ENCODE measurements at regions not wholly inside any gene's neighbourhood (a gene's known extent, or its start where the extent isn't known, plus 50 kb on each side); places are given as distances from the start of the nearest gene placed in this dataset.

- TF ChIP-seq POLR2AphosphoS5 (IDR thresholded peaks at IDR 0.05): no peak
- TF ChIP-seq, protein P1, sequence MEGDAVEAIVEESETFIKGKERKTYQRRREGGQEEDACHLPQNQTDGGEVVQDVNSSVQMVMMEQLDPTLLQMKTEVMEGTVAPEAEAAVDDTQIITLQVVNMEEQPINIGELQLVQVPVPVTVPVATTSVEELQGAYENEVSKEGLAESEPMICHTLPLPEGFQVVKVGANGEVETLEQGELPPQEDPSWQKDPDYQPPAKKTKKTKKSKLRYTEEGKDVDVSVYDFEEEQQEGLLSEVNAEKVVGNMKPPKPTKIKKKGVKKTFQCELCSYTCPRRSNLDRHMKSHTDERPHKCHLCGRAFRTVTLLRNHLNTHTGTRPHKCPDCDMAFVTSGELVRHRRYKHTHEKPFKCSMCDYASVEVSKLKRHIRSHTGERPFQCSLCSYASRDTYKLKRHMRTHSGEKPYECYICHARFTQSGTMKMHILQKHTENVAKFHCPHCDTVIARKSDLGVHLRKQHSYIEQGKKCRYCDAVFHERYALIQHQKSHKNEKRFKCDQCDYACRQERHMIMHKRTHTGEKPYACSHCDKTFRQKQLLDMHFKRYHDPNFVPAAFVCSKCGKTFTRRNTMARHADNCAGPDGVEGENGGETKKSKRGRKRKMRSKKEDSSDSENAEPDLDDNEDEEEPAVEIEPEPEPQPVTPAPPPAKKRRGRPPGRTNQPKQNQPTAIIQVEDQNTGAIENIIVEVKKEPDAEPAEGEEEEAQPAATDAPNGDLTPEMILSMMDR (IDR thresholded peaks at IDR 0.05): no peak
- TF ChIP-seq POLR2A (IDR thresholded peaks at IDR 0.05): no peak
- DNase-seq (ENCODE audit: low spot score in 2 of 2): no peak
- no peaks in the 10 kb centered on the region for H3K4me1 ChIP-seq
- no peaks in the 10 kb centered on the region for H3K27me3 ChIP-seq
- H3K4me3 ChIP-seq: no peak overlapping the region
- intact Hi-C loops (cut with DNase I; ENCODE audit: low total_unique reads): no loop called here
- H3K27ac ChIP-seq: no peak overlapping the region
- H3K9me3 ChIP-seq: no peaks in the 10 kb centered on the region
- no peaks in the 10 kb centered on the region for H3K36me3 ChIP-seq
These were observed 433.9 kb downstream of the DNAH5 start for GRCh38 chr5:13510616-13511015.

- TF ChIP-seq, protein P1 (IDR thresholded peaks at IDR 0.05): no peak
- TF ChIP-seq POLR2AphosphoS5 (IDR thresholded peaks at IDR 0.05): no peak
- TF ChIP-seq POLR2A (IDR thresholded peaks at IDR 0.05): no peak
These were observed 435.9 kb downstream of the DNAH5 start for GRCh38 chr5:13508559-13508958.

GRCh38 chr5:13505326-13505725 is 439.2 kb downstream of the DNAH5 start:
- intact Hi-C loops (cut with DNase I; ENCODE audit: low total_unique reads): no loop called here
- H3K27ac ChIP-seq: no peak overlapping the region
- DNase-seq (ENCODE audit: low spot score in 2 of 2): no peak
- no peaks in the 10 kb centered on the region for H3K36me3 ChIP-seq
- H3K27me3 ChIP-seq: no peaks in the 10 kb centered on the region
- TF ChIP-seq, protein P1 (IDR thresholded peaks at IDR 0.05): no peak
- no peak for TF ChIP-seq POLR2AphosphoS5 (IDR thresholded peaks at IDR 0.05)
- TF ChIP-seq POLR2A (IDR thresholded peaks at IDR 0.05): no peak
- H3K4me1 ChIP-seq: no peaks in the 10 kb centered on the region
- H3K4me3 ChIP-seq: no peak overlapping the region
- no peaks in the 10 kb centered on the region for H3K9me3 ChIP-seq

More at GRCh38 chr5:13508559-13508958, 435.9 kb downstream of the DNAH5 start:
- H3K27ac ChIP-seq: no peak overlapping the region
- H3K4me3 ChIP-seq: no peak overlapping the region
- intact Hi-C loops (cut with DNase I; ENCODE audit: low total_unique reads): no loop called here
- H3K27me3 ChIP-seq: no peaks in the 10 kb centered on the region
- DNase-seq (ENCODE audit: low spot score in 2 of 2): no peak
- no peaks in the 10 kb centered on the region for H3K36me3 ChIP-seq
- H3K4me1 ChIP-seq: no peaks in the 10 kb centered on the region
- H3K9me3 ChIP-seq: no peaks in the 10 kb centered on the region

DNA sequence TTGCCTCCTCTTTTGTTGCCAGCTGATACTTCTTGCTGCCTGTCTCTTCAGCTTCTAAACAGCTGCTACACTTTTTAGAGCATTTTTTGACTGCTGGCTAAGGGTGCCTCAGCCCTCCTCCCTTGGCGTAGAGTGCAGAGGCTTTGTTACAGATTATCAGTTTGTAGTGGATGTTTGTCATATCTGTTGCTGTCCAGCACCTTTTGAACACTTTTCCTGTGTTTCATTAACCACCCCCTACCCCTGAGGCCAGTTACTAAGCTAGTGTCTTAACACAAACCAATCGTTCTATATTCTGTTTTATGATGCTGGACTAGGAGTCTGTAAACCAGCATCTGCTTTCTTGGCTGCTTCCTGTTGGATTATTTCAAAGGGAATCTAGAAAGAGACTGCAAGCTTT is 441.5 kb downstream of the DNAH5 start:
- TF ChIP-seq, protein P1 (IDR thresholded peaks at IDR 0.05): no peak
- TF ChIP-seq POLR2AphosphoS5 (IDR thresholded peaks at IDR 0.05): no peak
- TF ChIP-seq POLR2A (IDR thresholded peaks at IDR 0.05): no peak
- no peak for DNase-seq (ENCODE audit: low spot score in 2 of 2)
- no peaks in the 10 kb centered on the region for H3K27me3 ChIP-seq
- H3K36me3 ChIP-seq: no peaks in the 10 kb centered on the region
- no peaks in the 10 kb centered on the region for H3K4me1 ChIP-seq
- no peak overlapping the region for H3K4me3 ChIP-seq
- H3K27ac ChIP-seq: no peak overlapping the region
- intact Hi-C loops (cut with DNase I; ENCODE audit: low total_unique reads): no loop called here
- no peaks in the 10 kb centered on the region for H3K9me3 ChIP-seq

DNA sequence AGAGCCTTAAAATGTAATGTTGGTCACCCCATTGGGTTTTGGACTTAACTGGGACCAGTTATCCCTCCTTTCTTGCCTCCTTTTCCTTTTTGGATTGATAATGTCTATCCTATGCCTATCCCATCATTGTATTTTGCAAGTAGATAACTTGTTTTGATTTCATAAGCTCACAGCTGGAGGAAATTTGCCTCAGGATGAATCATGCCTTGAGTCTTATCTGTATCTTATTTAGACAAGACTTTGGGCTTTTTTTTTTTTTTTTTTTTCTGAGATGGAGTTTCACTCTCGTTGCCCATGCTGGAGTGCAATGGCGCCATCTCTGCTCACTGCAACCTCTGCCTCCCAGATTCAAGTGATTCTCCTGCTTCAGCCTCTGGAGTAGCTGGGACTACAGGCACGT is 443.3 kb downstream of the DNAH5 start:
- Histone ChIP-seq H3K27ac (no peak overlapping the region), H3K9me3 (no peaks in the 10 kb centered on the region), H3K4me1 (no peaks in the 10 kb centered on the region), H3K4me3 (no peak overlapping the region), H3K27me3 (no peaks in the 10 kb centered on the region), H3K36me3 (no peaks in the 10 kb centered on the region)
- intact Hi-C loops (cut with DNase I; ENCODE audit: low total_unique reads): no loop called here
- DNase-seq (ENCODE audit: low spot score in 2 of 2): no peak
- TF ChIP-seq POLR2AphosphoS5 (IDR thresholded peaks at IDR 0.05): no peak
- TF ChIP-seq POLR2A (IDR thresholded peaks at IDR 0.05): no peak
- TF ChIP-seq, protein P1 (IDR thresholded peaks at IDR 0.05): no peak

Measured in breast epithelium (tissue), 4 donors.